Spleen (tissue), 11 donors: ENCODE measurements at regions not wholly inside any gene's neighbourhood (a gene's known extent, or its start where the extent isn't known, plus 50 kb on each side); places are given as distances from the start of the nearest gene placed in this dataset.

ENCODE experiments used
- DNase-seq: peaks from one replicate; pipeline ENCODE4 v3.0.0-alpha.2; 2020
- H3K27ac ChIP-seq, 8 donors: fragments of 200-600 bp; sonication (generic) in 7 of 8; 1 replicate in 4 of 8; 2 replicates in 4 of 8; pipeline versions ENCODE4 v1.5.0 to v1.8.0; 2016 to 2021; ENCODE audit warnings: inconsistent platforms in 4 of 8, mild to moderate bottlenecking in 4 of 8, moderate library complexity in 1 of 8
- H3K27me3 ChIP-seq, 7 donors: fragments of 200-600 bp; sonication (generic) in 6 of 7; replicated peaks in 1 of 7; 1 replicate in 4 of 7; 2 replicates in 3 of 7; pipeline versions ENCODE4 v1.5.0 to v1.8.0; 2016 to 2021; ENCODE audit warnings: inconsistent platforms in 3 of 7, mild to moderate bottlenecking in 1 of 7
- H3K36me3 ChIP-seq, 6 donors: fragments of 200-600 bp; sonication (generic) in 5 of 6; 1 replicate in 4 of 6; 2 replicates in 2 of 6; pipeline versions ENCODE4 v1.5.0 to v1.8.0; 2016 to 2021; ENCODE audit warnings: inconsistent platforms in 2 of 6
- H3K4me1 ChIP-seq, 6 donors: fragments of 200-600 bp; sonication (generic) in 5 of 6; 1 replicate in 3 of 6; 2 replicates in 3 of 6; pipeline versions ENCODE4 v1.5.0 to v1.8.0; 2016 to 2021; ENCODE audit warnings: inconsistent platforms in 3 of 6
- H3K4me3 ChIP-seq, 8 donors: fragments of 200-600 bp; sonication (generic) in 7 of 8; 1 replicate in 4 of 8; 2 replicates in 4 of 8; pipeline versions ENCODE4 v1.5.0 to v1.8.0; 2016 to 2021; ENCODE audit warnings: inconsistent platforms in 4 of 8, mild to moderate bottlenecking in 4 of 8, moderate library complexity in 2 of 8
- H3K9me3 ChIP-seq, 8 donors: fragments of 200-600 bp; sonication (generic) in 7 of 8; 1 replicate in 4 of 8; 2 replicates in 4 of 8; pipeline versions ENCODE4 v1.5.0 to v1.8.0; 2016 to 2021; ENCODE audit warnings: inconsistent platforms in 4 of 8
- CTCF ChIP-seq, 11 experiments: fragments of 200-600 bp in 7 of 11; fragments of 450-650 bp in 4 of 11; sonication (generic) in 4 of 11; IDR thresholded peaks in 8 of 11; conservative IDR thresholded peaks in 3 of 11; 1 replicate in 7 of 11; 2 replicates in 4 of 11; pipeline versions ENCODE4 v1.4.0 to v1.8.0; 2016 to 2021; ENCODE audit warnings: antibody characterized with exemption in 11 of 11, inconsistent platforms in 4 of 11, mild to moderate bottlenecking in 1 of 11
- POLR2A ChIP-seq, 3 donors: fragments of 450-650 bp; IDR thresholded peaks; one replicate each; pipeline ENCODE4 v1.5.1; 2017; ENCODE audit warnings: antibody characterized with exemption in 3 of 3, mild to moderate bottlenecking in 1 of 3
- POLR2AphosphoS5 ChIP-seq, 3 donors: sonication (generic); formaldehyde crosslinking; IDR thresholded peaks; one replicate each; pipeline ENCODE4 v1.5.1; 2017; ENCODE audit warnings: antibody characterized with exemption in 3 of 3
- WGBS, 5 donors: extraction: QIAGEN DNeasy Blood & Tissue Kit in 3 of 5; methylation state at CpG; one replicate each; pipeline versions ENCODE4 v1.1.5 to v1.1.7; 2013 to 2018; 5-methylcytosine and 5-hydroxymethylcytosine counted together
- intact Hi-C: fragments of 100-400 bp; cut with DNase I; formaldehyde crosslinking; loops from one replicate; pipeline ENCODE4 v1.15.0; 2023; ENCODE audit warnings: low total_unique reads
- donor health status: healthy with polysubstance abuse.
- donor health status: DM: no; HTN: no; CAD: no; lungs with moderate emphysema.
- donor health status: DM: no; HTN: no; CAD: no.
- donor health status: Bipolar disorder and iron deficiency.
- donor health status: healthy.
- donor health status: DM: no; HTN: no; CAD: no.
- donor health status: DM: yes; HTN: yes; CAD: no.

- Histone ChIP-seq H3K4me3 (no peak overlapping the region), H3K27me3 (no peaks in the 10 kb centered on the region), H3K9me3 (peaks cover 0 to 7% (median 5%) of the 10 kb centered on the region in 8 donors), H3K36me3 (no peaks in the 10 kb centered on the region), H3K27ac (no peak overlapping the region), H3K4me1 (peaks cover 0 to 21% (median 5%) of the 10 kb centered on the region in 6 donors)
- intact Hi-C loops = no loop called here
- TF ChIP-seq POLR2AphosphoS5 (IDR thresholded peaks at IDR 0.05) = no peak
- no peak for TF ChIP-seq POLR2A (IDR thresholded peaks at IDR 0.05)
- TF ChIP-seq CTCF (IDR thresholded peaks at IDR 0.05 in 8 of 11, conservative IDR thresholded peaks at IDR 0.05 in 3 of 11) = no peak
- DNase-seq = peak; percentile 64
- 81 to 100% (median 90%) methylated on average over 1 of the region's 1 CpG for WGBS, 5 donors
Observed at GRCh38 chr10:131420867-131421266, 109.3 kb upstream of the TCERG1L start.

GRCh38 chr10:131421381-131421780 lies 109.9 kb upstream of the TCERG1L start:
- WGBS, 5 donors = 59 to 90% (median 84%) methylated on average over 5 of the region's 5 CpGs
- no peak for DNase-seq
- Histone ChIP-seq H3K27me3 (no peaks in the 10 kb centered on the region), H3K9me3 (peaks cover 0 to 7% (median 5%) of the 10 kb centered on the region in 8 donors), H3K4me3 (no peak overlapping the region), H3K27ac (no peak overlapping the region), H3K4me1 (peaks cover 0 to 26% (median 6%) of the 10 kb centered on the region in 6 donors), H3K36me3 (no peaks in the 10 kb centered on the region)
- no peak for TF ChIP-seq POLR2AphosphoS5 (IDR thresholded peaks at IDR 0.05)
- TF ChIP-seq POLR2A (IDR thresholded peaks at IDR 0.05) = no peak
- no peak for TF ChIP-seq CTCF (IDR thresholded peaks at IDR 0.05 in 8 of 11, conservative IDR thresholded peaks at IDR 0.05 in 3 of 11)
- intact Hi-C loops = no loop called here

GRCh38 chr10:131422731-131423130 lies 111.2 kb upstream of the TCERG1L start:
- intact Hi-C loops = no loop called here

GRCh38 chr10:131424053-131424452 lies 112.5 kb upstream of the TCERG1L start:
- no peaks in the 10 kb centered on the region for H3K27me3 ChIP-seq
- no peak overlapping the region for H3K4me3 ChIP-seq
- peak; percentile 73 for DNase-seq
- H3K36me3 ChIP-seq = no peaks in the 10 kb centered on the region
- TF ChIP-seq POLR2AphosphoS5 (IDR thresholded peaks at IDR 0.05) (no peak), POLR2A (IDR thresholded peaks at IDR 0.05) (no peak), CTCF (IDR thresholded peaks at IDR 0.05 in 8 of 11, conservative IDR thresholded peaks at IDR 0.05 in 3 of 11) (no peak)
- H3K27ac ChIP-seq = no peak overlapping the region
- H3K9me3 ChIP-seq = no peaks in the 10 kb centered on the region
- intact Hi-C loops = no loop called here
- H3K4me1 ChIP-seq = peaks cover 0 to 35% (median 8%) of the 10 kb centered on the region in 6 donors
- WGBS, 5 donors = 43 to 65% (median 63%) methylated on average over 6 of the region's 6 CpGs

More at GRCh38 chr10:131422731-131423130, 111.2 kb upstream of the TCERG1L start:
- WGBS, 5 donors = 89 to 94% (median 90%) methylated on average over 7 to 10 of the region's 10 CpGs
- H3K27me3 ChIP-seq = no peaks in the 10 kb centered on the region
- no peak overlapping the region for H3K4me3 ChIP-seq
- no peak overlapping the region for H3K27ac ChIP-seq
- no peaks in the 10 kb centered on the region for H3K36me3 ChIP-seq
- peak; percentile 69 for DNase-seq
- TF ChIP-seq CTCF (IDR thresholded peaks at IDR 0.05 in 8 of 11, conservative IDR thresholded peaks at IDR 0.05 in 3 of 11) (no peak), POLR2A (IDR thresholded peaks at IDR 0.05) (no peak), POLR2AphosphoS5 (IDR thresholded peaks at IDR 0.05) (no peak)
- H3K4me1 ChIP-seq = peaks cover 0 to 35% (median 8%) of the 10 kb centered on the region in 6 donors
- no peaks in the 10 kb centered on the region for H3K9me3 ChIP-seq
